KG1 (cell line): ENCODE measurements at regions not wholly inside any gene's neighbourhood (a gene's known extent, or its start where the extent isn't known, plus 50 kb on each side); places are given as distances from the start of the nearest gene placed in this dataset.
"Not testable (repeated sequence)": the region's sequence is repeated elsewhere in the genome, so short reads cannot be mapped to it uniquely, and the experiment has no call there.

ENCODE experiments used
- DNase-seq: peaks from one replicate; lab custom pipeline; 2025; lab: John Stamatoyannopoulos, UW

DNA sequence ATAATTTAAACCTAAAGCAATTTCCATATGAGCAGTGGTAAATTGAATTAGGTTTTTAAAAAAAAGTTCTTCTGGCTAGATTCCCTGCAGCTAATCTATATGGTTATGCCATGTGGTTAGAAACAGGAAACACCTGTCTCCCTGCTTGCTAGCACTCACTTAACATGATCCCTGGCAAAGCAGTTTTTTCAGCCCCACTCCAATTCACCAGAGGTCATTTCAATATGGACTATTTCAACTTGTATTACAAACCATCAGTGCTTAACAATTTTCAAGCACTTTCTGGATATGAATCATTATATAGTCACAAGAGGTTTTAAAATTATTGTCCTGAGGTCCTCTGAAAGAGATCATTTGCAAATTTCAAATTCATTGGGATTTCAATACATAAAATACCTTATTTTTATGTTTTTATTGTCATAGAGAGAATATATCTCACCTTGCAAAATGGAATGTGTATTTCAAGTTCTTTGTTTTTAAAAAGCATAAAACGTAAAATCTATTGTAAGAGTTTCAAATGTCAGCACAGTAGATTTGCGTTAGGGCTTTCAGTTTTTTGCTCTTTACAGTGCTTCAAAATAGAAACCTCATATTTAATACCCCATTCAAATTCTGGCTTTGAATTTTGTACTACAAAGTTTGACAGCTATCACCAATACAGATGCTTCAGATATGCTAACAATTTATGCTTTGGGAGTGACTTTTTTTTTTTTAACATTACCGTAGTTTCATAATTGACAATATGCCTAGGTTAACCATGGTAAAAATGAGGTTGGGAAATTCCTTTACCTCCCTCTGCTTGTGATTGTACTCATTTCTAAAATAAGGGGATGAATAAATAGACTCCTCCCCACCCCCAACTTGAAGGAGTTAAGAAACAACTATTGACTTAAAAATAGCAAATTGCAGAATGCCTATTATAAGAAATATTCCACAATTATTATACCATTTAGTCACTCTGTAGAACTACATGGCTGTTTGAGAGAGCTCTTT is 117.5 kb upstream of the HGF start:
- peak; percentile 42 for DNase-seq

DNA sequence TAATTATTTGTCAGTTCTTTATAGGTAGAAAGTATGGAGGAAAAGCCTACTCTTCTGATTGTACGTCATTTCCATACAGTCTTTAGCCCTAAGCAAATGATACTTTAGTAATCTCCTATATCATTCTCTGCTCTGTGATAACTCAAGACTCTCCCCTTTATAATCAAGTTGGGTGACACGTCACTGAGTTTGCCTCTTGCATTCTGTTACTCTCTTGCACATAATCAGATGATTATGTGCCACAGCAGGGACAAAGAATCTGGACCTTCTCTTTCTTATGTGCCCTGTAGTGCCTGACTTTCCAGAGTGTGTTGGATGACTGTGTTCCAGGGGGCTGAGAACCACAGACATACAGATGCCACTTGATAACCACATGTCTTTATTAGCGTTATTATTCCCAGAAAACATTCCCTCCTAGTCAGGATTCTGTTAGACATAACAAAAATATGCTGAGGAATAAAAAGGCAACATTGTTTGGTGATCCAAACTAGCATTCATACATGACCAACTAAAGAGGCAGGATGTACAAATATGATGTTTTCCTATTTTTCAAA is 116.4 kb upstream of the HGF start:
- no peak for DNase-seq

DNA sequence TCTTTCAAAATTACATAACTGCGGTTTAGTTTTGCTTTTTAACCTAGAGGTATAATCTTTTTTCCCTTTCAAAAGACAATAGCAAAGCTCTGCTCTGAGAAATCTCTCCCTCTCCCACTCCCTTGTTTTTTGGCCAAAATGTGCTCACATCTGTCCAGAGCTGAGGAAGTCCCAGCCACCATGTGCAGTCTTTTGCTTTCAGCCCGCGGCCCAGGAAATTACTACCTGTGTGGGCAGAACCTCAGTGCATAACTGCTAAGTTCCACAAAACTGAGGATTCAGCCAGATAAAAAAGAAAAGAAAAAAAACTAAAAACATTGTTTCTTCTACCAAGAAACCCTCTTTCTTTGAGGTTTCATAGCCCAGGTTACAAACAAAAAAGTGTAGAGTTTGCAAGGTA is 115.0 kb upstream of the HGF start:
- DNase-seq = no peak

DNA sequence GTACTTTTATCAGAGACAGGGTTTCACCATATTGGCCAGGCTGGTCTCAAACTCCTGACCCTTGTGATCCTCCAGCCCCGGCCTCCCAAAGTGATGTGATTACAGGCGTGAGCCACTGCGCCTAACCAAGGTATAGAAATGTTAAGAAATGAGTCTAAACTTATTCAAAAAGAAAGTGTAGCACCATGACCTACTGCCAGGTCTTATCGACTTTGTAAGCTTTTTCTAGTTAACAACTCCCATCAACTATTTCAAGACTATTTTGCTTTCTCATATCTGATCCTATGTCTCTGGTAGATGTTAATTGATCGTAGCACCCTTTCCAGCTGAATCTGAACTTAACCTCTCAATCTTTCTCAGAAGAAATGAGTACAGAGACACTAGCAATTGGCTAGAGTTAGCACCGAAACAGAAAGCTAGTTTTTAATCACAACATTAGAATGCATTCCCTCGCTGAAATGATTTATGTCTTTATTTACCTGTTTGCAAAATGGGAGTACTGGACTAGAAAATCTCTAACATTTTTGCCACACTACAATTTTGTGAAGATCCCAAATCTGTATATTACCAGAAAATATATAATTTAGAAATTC is 114.0 kb upstream of the HGF start:
- no peak for DNase-seq

DNA sequence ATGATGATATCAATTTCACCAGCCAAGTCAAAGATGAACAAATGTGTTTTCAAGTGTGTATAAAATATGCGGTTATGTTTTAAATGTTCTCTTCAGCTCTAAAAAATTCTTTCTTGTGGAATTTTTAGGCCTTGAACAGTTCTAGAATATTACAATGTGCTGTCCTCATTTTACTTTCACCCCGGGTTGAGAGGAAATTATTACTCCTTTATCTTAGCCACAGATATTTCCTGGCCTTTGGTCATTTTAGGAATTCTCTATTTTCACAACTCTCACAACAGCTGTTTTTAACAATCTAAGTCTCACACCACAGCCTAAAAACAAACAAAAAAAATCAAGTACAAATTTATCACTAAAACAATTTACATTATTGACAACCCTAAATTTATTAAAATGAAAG is 112.2 kb upstream of the HGF start:
- no peak for DNase-seq

DNA sequence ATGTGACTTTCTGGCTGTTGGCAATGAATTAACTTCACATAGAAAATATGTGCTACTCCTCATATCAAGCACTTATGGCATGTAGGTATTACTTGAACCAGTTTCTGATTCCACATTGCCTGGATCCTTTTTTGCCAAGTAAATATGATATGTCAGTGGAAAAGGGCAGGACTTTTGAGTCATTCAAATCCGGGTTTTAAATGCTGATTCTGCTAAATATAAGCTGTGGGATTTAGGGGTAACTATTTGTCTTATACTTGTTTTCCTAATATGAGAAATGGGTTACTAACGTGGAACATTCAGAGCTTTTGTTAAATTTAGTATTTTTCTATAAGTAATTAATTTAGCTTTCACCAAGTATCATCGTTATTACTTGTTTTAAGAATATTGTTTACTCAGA is 108.0 kb upstream of the HGF start:
- DNase-seq = no peak

DNA sequence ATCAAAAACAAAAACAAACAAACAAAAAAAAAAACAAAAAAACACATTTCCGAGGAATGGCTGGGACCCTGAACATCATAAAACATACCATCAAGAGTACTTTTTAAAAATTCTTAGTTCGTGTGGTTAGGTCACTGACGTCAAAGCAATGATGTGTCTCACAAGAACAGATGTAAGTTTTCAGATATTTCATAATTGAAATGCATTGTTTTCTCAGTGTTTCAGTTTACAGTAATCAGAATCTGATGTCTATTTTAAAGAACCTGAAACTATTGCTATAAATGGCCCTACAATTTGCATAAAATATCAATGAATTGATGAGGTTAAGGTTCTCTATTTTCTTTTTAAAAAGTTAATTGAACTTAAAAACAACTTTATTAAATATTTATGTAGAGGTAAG is 103.7 kb upstream of the HGF start:
- DNase-seq = no peak

DNA sequence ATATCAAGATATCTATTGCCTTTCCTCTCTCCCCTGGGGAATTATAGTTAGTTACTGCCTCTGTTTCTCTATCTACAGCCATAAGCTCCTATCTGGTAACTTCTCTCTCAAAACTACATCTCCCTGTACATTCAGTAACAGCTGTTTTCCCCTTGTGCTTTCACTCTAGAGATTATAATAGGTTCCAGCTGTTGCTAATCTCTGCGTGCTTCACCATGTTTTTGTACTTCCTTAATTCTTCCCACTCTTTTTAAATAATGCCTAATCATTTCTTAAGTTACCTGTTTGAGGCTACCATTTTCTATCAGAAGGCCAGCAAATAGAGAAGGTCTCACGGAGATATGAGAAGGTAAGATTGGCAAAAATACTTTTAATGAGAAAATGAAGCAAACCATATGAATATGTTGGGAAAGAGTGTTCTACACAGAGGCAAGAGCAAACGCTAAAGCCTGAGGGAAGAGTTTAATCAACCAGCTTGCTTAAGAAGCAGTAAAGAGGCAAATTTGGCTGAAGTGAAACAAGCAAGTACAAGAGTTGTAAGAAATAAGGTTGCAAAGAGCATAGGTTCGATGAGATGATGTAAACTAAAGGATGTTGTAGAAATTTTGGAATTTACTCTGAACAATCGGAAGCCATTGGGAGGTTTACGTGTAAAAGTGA is 101.9 kb upstream of the HGF start:
- DNase-seq = no peak

DNA sequence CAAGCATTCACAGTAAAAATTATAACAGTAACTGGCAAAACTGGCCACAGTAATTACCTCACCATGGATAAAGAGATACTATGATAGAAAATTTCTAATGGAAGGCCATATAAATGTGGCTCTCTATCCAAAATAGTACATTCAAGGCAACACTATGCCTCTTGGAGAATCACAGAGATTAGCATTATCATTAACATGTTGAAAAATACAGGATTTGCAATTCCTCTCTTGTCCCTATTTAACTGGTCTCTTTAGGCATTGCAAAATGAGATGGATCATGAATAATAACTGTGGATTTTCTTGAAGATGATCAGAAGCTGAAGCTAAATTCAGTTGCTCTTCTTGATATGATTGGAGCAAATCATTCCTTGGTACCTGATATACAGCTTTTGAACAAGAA is 100.8 kb upstream of the HGF start:
- DNase-seq = no peak

DNA sequence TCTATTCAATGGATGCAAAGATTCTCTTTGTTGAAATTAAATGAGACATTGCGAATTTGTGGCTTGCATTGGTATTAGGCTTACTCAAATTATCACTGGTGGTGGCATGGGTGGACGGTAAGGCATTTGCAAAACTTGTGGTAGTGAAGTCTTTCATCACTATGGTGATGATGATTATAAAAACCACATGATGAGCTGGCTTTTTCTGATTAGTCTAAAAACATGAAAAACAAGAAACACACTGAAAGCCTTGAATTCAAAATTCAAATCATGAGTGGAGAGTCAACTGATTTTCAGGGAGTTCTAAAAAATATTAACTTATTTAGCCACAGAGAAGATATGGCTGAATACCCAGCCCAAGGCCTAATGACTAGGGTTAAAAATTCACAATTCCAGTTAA is 99.8 kb upstream of the HGF start:
- no peak for DNase-seq

DNA sequence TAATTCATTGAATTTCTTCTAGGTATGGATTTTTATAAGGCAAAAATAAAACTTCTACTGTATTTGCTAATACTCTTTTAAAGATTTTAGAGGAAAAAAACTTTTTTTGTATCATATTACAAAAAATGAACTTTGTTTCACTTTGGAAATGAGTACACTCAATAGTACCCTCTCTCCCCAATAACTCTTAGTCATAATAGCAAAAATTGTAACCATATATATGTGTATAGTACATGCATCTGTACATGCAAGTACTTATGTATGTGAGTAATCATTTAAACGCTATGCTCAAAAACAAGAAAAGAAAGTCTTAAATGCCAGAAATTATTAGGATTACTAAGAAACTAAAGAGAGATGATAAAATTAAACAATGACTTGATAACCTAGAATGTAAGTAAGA is 95.9 kb upstream of the HGF start:
- DNase-seq = no peak

DNA sequence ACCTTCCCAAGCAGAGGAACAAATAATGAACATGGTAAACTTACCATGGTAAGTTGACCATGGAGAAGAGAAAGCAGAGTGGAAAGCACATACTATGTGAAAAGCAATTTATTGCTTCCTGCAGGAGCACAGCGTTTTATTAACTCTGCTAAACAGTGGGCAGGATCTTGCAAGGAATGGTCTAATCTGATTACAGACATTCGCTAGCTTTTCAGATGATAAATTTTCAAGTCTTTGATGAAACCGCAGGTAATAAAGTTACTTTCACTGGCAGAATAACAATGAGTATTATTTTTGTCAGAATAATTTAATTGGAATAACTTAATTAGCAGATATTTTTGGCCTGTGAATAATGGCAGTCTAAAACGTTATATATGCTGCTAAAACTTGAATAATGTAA is 89.6 kb upstream of the HGF start:
- no peak for DNase-seq

DNA sequence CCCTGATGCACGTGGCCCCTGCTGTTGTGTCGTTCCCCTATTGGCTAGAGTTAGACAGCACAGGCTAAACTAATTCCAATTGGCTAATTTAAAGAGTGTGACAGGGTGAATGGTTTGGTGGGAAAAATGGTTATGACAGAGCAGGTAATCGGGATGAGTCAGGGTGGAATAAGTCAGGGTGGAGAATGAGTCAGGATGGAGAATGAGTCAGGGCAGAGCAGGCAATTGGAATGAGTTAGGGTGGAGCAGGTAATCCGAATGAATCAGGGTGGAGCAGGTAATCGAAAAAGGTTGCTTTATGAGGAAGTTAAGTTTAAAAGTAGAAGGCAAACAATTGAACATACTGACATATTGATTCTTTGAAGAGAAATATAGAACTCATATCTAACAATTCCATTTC is 89.0 kb upstream of the HGF start:
- not testable (repeated sequence) for DNase-seq

DNA sequence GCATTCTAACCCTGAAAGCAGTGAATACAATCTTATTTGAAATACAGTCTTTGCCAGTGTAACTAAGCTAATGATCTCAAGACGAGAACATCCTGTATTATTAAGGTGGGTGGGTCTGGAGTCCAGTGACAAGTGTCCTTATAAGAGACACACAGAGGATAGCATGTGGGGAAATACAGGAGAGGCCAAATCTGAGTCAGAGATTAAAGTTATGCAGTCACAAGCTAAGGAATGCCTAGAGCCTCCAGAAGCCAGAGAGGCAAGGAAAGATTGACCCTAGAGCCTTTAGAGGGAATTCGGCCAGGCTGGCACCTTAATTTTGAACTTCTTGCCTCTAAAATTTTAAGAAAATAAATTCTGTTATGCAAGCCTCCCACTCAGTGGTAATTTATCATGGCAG is 87.5 kb upstream of the HGF start:
- DNase-seq = no peak

DNA sequence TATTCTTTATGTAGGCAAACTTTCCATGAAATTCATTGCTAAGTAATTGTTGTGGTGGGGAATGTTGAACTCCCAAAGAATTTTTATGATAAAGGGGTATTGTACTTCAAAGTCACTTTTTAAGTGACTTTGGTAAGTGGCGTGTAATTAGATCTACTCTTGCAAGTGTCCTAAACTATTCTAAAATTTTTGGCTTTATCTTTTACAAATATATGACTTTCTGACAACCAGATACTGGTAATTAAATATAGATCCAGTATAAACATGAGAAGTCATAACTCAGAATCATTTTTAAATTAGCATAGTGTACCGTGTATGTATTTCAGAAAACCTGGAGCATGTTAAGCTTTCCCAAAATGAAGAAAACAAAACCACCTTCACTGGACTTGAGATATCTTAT is 84.7 kb upstream of the HGF start:
- DNase-seq = no peak

DNA sequence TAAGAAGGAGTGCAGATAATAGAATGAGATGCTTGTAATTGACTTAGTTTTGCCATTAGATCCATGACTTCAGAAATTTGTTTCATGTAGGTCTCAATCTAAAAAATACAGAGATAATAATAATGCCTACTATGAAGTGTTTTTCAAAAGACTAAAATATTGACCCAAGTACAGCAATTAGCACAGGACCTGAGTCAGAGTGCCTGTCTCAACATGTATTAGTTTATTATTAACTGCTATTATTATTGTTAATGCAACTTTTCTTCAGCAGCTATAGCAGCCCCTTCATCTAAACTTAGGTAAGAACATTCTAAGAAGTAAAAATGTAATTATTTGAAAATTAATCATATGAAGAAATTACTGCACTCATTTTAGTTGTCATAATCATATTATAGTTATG is 82.9 kb upstream of the HGF start:
- no peak for DNase-seq

DNA sequence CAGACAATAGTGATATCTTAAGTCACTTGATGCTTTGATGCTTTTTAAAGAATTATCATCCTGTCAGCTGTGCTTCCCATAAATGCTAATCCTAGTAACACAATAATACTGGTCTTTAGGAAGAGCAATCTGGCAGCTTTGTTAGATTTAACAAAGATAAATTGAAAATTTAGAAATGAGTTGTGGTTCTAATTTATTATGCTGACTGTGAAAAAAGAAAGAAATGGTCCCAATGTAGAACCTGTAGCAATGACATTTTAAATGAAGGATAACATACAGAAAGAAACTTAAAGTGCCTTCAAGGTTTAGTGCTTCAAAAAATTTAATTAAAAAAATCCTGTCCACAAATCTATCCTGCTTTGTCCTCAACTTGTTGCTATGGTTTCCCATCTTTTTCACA is 81.6 kb upstream of the HGF start:
- no peak for DNase-seq

DNA sequence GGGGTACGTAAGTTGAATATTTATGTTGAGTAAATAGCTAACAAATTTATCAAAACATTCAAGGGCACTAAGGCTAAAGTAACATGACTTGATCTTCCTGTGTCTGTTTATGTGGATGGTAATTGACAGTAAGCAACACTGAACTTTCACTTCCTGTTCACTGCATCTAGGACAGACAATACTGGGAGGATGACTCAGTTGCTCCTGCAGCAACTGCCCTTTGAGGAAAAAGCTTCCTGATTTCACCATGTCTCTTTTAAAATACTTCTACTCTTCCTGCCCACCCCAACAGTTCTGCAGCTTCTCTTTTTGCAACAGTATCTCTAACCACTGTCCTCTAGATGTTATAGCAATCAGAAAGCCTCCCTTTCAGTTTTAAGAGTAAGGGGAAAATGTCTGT is 76.6 kb upstream of the HGF start:
- peak; percentile 82 for DNase-seq

DNA sequence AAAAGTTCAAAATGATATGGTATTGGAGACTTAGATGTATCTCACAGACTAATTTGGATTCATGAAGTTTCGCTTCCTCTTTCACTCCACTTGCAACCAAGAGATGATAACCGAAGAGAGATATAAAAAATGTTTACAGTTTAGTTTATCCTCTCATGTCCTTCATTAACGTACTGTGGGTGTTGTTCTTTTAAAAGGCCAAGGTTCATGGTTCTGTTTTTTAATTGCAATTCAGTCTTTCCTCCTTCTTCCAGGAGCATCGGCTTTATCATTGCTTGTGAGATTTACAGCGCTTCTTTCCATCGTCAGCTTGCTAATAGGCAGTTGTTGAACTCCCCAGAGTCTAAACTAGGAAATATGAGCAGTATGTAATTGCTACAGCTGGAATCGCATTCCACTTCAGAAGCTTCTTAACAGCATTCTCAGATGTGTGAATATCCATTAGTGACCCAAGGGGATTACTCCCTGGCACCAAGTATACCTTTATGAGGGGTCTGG is 75.9 kb upstream of the HGF start:
- no peak for DNase-seq

DNA sequence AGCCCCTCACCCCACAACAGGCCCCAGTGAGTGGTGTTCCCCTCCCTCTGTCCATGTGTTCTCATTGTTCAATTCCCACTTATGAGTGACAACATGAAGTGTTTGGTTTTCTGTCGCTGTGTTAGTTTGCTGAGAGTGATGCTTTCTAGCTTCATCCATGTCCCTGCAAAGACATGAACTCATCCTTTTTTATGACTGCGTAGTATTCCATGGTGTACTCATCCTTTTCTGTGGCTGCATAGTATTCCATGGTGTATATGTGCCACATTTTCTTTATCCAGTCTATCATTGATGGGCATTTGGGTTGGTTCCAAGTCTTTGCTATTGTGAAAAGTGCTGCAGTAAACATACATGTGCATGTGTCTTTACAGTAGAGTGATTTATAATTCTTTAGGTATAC is 73.8 kb upstream of the HGF start:
- DNase-seq = not testable (repeated sequence)

DNA sequence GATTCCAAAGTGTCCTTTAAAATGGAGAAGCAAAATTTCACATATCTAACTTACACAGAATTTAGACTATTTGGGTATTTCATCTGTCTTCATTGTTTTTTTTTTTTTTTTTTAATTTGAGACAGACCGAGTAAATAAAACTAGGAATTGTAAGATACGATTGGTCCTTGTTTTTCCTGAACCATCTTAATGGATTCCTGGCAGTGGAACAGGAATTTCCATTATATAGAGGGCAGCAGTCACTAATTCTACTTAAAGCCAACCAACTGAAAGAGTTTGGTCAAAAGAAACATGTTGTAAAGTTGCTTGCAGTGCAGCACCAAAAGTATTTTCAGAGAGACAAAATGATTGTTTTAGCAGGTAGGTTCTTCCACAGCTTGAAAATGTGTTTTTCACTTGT is 72.5 kb upstream of the HGF start:
- DNase-seq = no peak

DNA sequence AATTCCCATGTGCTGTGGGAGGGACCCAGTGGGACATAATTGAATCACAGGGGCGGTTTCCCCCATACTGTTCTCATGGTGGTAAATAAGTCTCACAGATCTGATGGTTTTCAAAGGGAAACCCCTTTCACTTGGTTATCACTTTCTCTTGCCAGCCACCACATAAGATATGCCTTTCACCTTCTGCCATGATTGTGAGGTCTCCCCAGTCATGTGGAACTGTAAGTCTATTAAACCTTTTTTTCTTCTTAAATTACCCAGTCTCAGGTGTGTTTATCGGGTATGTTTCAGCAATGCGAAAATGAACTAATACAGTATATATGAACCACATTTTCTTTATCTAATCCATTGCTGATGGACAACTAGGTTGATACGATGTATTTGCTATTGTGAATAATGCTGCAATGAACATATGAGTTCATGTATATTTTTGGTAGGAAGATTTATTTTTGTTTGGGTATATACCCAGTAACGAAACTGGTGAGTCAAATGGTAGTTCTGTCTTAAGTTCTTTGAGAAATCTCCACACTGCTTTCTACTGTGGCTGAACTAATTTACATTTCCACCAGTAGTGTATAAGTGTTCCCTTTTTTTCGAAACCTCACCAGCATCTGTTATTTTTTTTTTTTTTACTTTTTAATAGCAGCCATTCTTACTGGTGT is 70.0 kb upstream of the HGF start:
- DNase-seq = no peak
